Stimulated activated CD4-positive, alpha-beta T cell treated with anti-CD3 and anti-CD28 coated beads, Interleukin-1b, Interleukin-23, amount 100 ng/mL, for 4 hours (primary cell): ENCODE measurements at regions not wholly inside any gene's neighbourhood (a gene's known extent, or its start where the extent isn't known, plus 50 kb on each side); places are given as distances from the start of the nearest gene placed in this dataset.
"Not testable (repeated sequence)": the region's sequence is repeated elsewhere in the genome, so short reads cannot be mapped to it uniquely, and the experiment has no call there.

Source experiments
- DNase-seq, 2 donors: peaks; one replicate each; pipeline ENCODE4 v3.0.0-alpha.2; 2020; ENCODE audit warnings: low read depth in 2 of 2

GRCh38 chr2:87639801-87640440 is 108.0 kb upstream of the PLGLB2 start:
- not testable (repeated sequence) for DNase-seq

DNA sequence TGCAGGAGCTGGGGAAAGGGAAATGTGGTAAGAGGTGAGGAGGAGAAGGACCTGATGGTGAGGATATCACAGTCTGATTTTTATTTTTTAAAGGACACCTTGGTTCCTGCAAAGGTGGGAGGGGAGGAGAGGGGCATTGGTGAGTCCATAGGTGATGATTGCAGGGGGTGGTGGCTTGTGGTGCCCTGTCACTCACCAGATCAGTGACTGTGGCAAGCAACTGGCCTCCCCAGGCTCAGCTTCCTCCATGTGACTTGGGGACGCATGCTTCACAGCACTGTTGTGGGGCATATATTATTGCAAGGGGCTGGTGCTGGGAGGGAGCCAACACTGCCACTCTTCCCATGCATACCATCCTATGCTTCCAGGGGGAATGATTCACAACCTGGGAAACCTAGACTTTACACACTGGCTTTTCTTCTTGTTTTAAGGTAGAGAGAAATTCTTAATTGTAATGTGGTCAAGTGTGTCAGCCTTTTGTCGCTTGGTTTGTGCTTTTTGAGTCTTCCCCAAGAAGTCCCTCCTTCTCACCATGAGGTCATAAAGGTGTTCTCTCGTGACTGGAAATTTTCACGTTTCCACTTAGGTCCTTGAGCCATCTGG is 106.8 kb upstream of the PLGLB2 start:
- DNase-seq, result not testable (repeated sequence)

DNA sequence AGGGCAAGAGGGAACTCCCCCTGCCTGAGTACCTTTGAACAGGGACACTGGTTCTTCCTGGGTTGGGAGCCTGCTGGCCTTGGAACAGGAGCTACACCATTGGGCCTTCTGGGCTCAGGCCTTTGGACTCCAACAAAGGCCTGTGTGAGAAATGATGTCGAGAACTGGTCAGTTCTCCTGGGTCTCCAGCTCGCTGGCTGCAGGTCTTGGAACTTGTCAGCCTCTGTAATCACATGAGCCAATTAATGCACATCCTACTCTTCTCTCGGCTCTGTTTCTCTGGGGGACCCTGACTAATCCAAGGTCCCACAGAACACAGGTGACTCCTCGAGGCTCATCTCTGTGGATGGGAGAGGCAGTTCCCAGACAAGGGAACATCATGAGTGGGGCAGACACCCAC is 104.7 kb upstream of the PLGLB2 start:
- not testable (repeated sequence) for DNase-seq

GRCh38 chr2:87647737-87648498 is 100.0 kb upstream of the PLGLB2 start:
- DNase-seq, result not testable (repeated sequence)

DNA sequence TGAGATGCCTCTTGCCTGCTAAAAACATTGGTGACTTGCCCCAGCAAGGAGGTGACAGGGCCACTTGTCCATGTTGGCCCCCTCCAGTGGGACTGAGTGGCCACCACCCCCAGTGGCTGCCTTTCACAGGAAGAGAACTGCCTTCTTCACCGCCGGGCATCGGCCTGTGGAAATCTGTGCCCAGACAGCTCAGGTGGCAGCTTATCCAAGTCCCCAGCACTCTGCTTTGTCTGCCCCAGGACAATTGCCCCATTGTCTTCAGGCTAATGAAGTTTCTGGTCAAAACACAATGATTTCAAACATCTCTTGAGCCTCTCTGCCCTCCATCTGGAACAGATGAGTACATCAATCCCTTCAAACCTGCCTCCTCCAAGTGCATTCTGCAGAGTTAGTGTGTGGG is 99.1 kb upstream of the PLGLB2 start:
- DNase-seq, result not testable (repeated sequence)

DNA sequence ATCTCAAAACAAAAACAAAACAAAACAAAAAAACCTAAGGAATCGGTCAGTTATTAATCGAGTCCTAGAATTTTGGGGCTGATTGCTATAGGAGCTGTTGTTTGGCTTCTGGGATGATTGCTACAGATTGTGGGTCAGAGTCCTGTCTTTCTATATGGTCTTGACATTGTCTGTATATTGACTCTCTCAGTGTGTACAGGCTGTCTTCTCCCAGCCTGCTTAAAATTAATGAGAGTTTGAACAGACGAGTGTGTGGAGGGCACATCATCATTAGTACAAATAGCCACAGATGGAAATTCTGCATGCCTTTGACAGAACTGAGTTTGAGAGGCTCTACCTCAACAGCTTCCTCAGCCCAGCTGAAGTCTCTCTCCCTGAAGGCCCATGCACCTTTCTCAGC is 98.0 kb upstream of the PLGLB2 start:
- not testable (repeated sequence) for DNase-seq

DNA sequence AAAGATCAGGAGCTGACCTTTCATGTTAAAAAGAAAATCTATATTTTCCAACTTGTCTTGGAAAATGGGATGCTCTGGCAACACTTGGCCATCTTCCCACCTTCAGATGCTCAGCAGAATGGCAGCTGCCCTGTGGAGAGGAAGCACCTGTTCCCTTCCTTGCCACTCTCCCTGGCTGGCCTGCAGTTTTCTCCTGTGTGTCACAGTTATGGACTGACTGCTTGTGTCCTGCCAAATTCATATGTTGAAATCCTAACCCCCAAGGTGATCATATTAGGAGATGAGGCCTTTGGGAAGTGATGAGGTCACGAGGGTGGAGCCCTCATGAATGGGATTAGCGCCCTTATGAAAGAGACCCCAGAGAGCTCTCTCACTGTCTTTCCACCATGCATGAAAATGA is 97.0 kb upstream of the PLGLB2 start:
- DNase-seq, result not testable (repeated sequence)

- DNase-seq, result not testable (repeated sequence)
These were observed 96.3 kb upstream of the PLGLB2 start for GRCh38 chr2:87651589-87651988.

- not testable (repeated sequence) for DNase-seq
These were observed 94.5 kb upstream of the PLGLB2 start for GRCh38 chr2:87653373-87653772.

DNA sequence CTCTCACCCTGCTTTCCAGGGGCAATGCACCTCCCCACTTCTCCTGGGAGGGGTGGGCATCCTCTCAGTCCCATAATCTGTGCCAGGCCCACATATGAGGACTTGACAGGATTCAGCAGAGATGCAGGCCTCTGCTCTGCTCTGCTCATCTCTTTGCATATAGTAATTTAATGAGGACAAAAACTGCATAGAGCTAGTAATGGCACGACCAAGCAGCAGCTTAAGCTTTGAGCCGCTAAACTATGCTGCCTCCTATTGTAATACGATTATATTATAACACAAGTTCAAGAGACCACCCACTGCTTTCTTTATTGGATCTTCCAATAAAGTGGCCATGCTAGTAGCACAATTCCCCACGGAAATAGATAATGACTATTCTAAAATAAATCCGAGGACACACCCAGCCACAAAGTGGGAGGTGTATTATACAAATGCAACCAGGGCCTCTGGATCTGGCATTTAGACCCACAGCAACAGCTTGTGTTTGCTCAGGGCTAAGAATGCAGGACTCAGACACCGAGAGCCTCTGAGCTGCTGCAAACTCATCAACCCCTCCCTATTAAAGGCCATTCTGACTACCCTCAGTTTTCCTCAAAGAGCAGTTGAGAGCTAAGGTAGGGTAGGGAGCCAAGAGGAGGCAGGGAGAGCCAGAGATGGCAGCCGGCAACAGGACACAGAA is 93.6 kb upstream of the PLGLB2 start:
- not testable (repeated sequence) for DNase-seq

DNA sequence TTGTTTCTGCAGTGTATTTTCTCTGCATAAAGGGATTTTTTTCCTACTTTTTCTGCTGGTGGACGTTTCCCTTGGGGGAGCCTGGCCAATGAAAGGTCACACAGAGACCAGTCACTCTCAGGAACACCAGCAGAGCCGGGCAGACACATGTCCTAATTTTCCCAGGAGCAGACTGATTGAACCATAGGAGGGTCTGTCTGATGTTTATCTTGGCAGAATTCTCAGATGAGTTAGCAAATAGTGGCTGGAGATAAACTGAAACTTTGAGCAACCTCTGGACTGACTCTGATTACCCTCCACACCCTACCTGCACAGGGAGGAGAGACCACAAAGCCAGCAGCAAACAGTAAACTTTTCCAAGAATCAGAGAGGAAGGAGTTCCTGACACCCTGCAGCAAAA is 90.0 kb upstream of the PLGLB2 start:
- DNase-seq, result not testable (repeated sequence)

DNA sequence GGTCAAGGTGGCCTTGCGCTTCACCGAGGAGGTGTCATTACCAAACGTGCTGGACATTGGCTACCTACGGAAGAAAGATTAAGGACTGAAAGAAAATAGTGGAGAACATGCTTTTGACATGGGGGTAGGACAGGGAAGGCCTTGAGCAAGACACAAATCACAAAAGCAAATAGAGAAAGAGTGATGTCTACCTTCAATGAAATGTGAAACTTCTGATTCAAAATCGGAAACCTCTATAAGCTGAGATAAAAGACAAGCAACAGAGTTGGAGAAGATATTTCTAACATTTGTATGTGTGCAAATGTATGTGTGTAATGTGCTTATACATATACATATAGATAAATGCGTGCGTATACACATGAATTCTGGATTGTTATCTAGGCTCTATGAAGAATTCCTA is 89.5 kb upstream of the PLGLB2 start:
- not testable (repeated sequence) for DNase-seq

- DNase-seq, result not testable (repeated sequence)
These were observed 88.9 kb upstream of the PLGLB2 start for GRCh38 chr2:87658976-87659375.

- DNase-seq, result not testable (repeated sequence)
These were observed 87.7 kb upstream of the PLGLB2 start for GRCh38 chr2:87660164-87660563.

DNA sequence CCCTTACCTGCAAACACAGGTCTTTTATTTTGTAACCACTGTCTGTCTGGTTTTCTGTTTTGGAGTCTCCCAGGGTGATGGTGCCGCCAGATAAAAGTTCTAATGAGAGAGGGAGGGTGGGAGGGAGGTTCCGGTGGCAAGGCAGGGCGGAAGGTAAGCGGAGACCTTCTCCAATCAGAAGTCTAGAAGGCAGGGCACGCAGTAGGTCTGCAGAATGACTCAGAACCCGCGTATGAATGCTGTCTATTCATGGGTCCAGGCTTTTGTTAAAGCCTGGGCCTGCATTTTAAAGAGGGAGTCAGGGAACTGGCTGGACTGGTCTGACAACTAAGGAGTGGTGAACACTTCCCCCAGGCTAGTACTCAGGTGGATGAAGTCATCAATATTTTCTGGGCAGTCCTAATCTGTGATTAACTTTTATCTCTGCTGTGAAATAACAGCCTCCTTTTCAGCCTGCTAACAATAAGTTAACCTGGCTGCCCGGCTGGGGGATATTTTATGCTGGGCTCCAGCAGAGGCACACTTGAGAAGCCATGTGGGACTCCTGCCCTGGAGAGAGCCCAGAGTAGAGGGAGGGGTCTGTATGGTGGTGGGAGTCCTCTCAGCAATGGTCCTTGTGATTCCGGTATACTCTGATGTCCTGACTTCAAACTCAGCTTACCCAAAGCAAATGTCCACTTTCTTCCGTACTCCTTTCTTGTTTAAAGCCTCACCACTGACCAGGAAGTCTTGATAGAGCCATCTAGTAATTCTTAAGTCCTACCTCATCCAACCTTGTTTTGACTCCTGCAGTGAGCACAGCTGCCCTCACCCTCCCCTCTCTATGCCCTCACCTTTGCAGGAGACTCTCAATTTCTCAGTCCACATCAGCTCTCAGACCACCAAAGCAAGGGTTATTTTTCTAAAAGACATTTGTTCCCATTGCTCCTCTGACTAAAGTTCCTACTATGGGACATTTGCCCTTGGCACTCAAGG is 85.3 kb upstream of the PLGLB2 start:
- DNase-seq, result not testable (repeated sequence)

- DNase-seq, result not testable (repeated sequence)
These were observed 84.5 kb upstream of the PLGLB2 start for GRCh38 chr2:87663347-87663746.

DNA sequence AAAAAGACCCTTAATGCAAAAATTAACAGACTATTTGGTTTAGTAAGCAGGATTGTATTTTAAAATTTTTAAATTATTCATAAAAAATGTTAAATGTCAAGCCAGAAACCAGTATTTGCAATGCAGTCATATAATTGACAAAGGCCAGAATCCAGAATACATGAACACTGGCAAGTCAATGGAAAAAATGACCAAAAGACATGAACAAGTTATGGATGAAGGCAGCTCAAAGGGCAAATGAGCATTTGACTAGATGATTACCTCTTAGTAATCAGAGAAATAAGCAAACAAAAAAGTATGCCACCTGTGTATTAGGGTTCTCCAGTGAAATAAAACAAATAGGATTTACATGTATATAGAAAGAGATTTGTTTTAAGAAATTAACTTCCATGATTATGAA is 80.9 kb upstream of the PLGLB2 start:
- not testable (repeated sequence) for DNase-seq

DNA sequence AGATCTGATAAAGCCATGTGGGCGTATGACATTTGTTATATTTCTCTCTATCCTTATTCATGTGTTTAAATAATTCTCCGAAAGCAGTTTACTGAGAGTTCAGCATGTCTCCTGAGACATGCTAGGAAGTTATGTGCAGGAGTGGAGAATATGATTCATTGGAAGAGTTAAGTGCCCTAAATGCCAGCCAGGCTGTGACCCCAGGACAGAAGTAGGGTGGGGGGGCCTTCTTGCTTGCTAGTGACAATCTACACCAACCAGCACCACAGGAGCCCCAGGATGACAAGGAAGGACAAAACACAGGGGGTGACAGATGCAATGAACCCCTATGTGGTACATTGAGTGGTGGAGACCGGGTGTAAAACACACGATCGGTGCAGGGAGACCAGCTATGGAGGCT is 79.5 kb upstream of the PLGLB2 start:
- DNase-seq, result not testable (repeated sequence)

DNA sequence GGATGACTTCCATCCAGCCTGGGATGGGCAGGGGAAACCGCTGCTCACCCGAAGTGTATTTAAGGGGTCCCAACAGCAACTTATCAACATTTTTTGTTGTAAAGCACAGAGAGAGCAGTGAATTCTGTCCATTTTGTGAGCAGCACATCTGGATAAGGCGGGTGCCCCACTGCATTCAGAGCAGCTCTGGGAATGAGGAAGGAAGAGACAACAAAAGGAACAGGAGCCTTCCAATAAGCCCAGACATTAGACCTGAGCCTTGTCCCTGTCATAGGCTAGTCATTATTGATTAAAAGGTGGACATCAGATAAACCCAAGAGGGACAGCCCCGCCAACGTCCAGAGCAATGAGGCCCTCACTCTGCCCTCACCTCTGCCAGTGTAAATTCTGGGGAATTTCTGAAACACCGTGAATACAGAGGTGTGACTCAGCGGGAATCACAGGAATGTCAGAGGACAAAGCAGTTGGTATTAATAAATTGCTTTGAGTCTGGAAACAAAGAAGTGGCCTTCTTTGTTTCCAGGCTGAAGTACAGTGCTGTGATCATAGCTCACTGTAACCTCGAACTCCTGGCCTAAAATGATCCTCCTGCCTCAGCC is 78.2 kb upstream of the PLGLB2 start:
- DNase-seq, result not testable (repeated sequence)

GRCh38 chr2:87672404-87672803 is 75.5 kb upstream of the PLGLB2 start:
- not testable (repeated sequence) for DNase-seq

DNA sequence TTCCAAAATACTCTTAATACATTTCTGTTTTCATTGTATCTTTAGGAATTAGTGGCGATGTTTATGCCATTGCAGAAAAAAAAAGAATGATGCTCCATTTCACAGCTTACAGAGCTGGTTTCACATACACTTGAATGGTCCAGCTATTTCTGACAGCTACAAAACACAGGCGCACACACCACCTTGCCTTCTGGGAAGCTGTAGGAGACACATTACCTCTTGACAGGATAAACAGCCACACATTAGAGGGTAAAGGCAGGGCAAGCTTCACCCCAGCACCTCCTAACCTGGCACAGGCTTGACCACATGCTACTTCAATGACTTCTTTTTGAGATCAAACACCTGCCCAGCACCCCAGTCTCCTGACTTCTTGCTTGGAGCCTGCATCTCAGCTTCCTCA is 73.2 kb upstream of the PLGLB2 start:
- not testable (repeated sequence) for DNase-seq
